Osteocyte (in vitro differentiated cells): ENCODE measurements at regions not wholly inside any gene's neighbourhood (a gene's known extent, or its start where the extent isn't known, plus 50 kb on each side); places are given as distances from the start of the nearest gene placed in this dataset.

Experiments
- DNase-seq: peaks from one replicate; pipeline ENCODE4 v3.0.0; 2021; ENCODE audit warnings: mixed read lengths; ENCODE audit not compliant: unreplicated experiment; ENCODE audit errors: extremely low spot score
- H3K27ac Mint-ChIP-seq: one replicate; pipeline ENCODE4 v1.8.0; 2021; ENCODE audit warnings: mild to moderate bottlenecking, mixed read lengths; ENCODE audit not compliant: unreplicated experiment
- H3K27me3 Mint-ChIP-seq: one replicate; pipeline ENCODE4 v1.8.0; 2021; ENCODE audit warnings: mixed read lengths; ENCODE audit not compliant: unreplicated experiment
- H3K36me3 Mint-ChIP-seq: one replicate; pipeline ENCODE4 v1.8.0; 2021; ENCODE audit warnings: mixed read lengths; ENCODE audit not compliant: unreplicated experiment
- H3K4me1 Mint-ChIP-seq: one replicate; pipeline ENCODE4 v1.8.0; 2021; ENCODE audit warnings: mixed read lengths; ENCODE audit not compliant: unreplicated experiment
- H3K4me3 Mint-ChIP-seq: one replicate; pipeline ENCODE4 v1.8.0; 2021; ENCODE audit warnings: mild to moderate bottlenecking, moderate library complexity, mixed read lengths; ENCODE audit not compliant: unreplicated experiment
- H3K9me3 Mint-ChIP-seq: one replicate; pipeline ENCODE4 v1.8.0; 2021; ENCODE audit warnings: mixed read lengths; ENCODE audit not compliant: unreplicated experiment
- TF ChIP-seq, protein P1 (sequence below): fragments of 200-600 bp; sonication (generic); IDR thresholded peaks from 2 replicates; pipeline ENCODE4 v1.5.0; 2021; ENCODE audit warnings: antibody characterized with exemption, mild to moderate bottlenecking, moderate library complexity

DNA sequence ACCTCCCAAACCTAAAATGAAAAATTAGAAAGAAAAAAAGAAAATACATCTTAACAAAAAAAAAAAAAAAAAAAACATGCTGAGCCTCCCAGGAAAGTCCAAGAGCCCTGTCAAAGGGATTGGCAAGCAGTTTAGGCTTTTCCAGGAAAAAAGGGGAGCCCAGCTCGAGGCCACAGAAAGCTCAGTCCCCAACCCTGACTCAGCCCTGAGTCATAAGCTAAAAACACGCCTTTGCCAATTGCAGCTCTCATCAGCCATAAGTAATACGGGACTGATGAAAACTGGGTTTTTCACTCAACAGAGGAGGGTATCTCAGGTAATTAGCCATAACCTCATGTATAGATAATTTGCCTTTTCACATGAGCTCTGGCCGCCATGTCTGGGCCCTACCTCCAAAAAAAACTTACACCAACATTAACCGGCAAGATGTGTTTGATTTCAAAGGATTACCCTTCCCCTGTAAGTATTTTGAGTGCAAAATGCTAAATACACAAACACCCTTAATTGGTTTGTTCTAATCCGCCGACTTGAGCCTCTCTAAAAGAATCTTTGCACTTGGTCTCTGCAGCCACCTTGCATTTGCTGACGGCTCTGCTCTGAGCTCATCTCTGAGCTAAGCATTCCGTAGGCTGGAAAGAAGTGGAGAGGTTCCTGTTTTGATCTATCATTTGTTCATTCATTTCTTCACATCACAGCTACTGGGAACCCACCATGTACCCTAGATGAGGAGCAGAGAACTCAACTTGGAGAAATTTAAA lies 319.2 kb downstream of the BCL11B start:
- Mint-ChIP-seq H3K27ac (no peak overlapping the region), H3K9me3 (no peaks in the 10 kb centered on the region), H3K36me3 (no peaks in the 10 kb centered on the region), H3K27me3 (peaks cover 4% of the 10 kb centered on the region), H3K4me3 (no peak overlapping the region), H3K4me1 (peaks cover 9% of the 10 kb centered on the region)
- TF ChIP-seq, protein P1, sequence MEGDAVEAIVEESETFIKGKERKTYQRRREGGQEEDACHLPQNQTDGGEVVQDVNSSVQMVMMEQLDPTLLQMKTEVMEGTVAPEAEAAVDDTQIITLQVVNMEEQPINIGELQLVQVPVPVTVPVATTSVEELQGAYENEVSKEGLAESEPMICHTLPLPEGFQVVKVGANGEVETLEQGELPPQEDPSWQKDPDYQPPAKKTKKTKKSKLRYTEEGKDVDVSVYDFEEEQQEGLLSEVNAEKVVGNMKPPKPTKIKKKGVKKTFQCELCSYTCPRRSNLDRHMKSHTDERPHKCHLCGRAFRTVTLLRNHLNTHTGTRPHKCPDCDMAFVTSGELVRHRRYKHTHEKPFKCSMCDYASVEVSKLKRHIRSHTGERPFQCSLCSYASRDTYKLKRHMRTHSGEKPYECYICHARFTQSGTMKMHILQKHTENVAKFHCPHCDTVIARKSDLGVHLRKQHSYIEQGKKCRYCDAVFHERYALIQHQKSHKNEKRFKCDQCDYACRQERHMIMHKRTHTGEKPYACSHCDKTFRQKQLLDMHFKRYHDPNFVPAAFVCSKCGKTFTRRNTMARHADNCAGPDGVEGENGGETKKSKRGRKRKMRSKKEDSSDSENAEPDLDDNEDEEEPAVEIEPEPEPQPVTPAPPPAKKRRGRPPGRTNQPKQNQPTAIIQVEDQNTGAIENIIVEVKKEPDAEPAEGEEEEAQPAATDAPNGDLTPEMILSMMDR, result no peak
- peak; percentile 34 for DNase-seq

DNA sequence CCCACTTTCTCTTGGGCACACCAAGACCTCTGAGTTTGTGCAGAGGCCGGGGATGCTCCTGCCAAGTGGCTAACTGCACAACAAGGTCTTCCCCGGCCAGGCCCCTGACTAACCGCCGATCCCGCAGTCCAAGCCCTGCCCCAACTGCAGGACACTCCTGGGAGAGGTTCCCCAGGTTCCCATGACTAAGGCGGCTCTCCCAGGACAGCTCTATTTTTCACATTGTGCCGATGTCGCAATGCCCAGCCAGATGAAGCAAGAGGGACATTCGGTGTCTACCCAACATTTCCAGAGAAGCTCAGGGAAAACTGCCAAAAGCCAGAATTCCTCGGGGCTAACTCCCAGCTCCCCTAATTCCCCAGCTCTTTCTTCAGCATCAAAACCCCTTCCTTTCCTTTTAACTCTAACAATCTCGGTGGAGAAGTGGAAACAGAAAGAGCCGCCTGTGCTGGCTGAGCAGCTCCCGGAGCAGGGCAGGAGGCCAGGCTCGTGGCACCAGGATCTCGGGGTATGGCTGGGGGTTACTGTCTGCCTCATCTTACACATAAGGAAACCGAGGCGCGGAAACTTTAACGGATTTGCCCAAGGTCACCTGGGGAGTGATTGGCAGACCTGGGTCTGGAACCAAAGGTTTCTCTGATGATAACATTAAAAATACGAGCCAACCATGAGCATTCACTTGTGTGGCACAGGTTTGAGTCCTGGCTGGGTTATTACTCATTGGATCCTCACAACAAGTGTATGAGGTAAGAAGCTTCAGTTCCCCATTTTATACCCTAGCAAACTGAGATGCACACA lies 318.2 kb downstream of the BCL11B start:
- TF ChIP-seq, protein P1, result no peak
- no peaks in the 10 kb centered on the region for H3K36me3 Mint-ChIP-seq
- peaks cover 6% of the 10 kb centered on the region for H3K27me3 Mint-ChIP-seq
- peak; percentile 80 for DNase-seq
- no peak overlapping the region for H3K27ac Mint-ChIP-seq
- H3K4me1 Mint-ChIP-seq, result peaks cover 9% of the 10 kb centered on the region
- no peaks in the 10 kb centered on the region for H3K9me3 Mint-ChIP-seq
- H3K4me3 Mint-ChIP-seq, result no peak overlapping the region

DNA sequence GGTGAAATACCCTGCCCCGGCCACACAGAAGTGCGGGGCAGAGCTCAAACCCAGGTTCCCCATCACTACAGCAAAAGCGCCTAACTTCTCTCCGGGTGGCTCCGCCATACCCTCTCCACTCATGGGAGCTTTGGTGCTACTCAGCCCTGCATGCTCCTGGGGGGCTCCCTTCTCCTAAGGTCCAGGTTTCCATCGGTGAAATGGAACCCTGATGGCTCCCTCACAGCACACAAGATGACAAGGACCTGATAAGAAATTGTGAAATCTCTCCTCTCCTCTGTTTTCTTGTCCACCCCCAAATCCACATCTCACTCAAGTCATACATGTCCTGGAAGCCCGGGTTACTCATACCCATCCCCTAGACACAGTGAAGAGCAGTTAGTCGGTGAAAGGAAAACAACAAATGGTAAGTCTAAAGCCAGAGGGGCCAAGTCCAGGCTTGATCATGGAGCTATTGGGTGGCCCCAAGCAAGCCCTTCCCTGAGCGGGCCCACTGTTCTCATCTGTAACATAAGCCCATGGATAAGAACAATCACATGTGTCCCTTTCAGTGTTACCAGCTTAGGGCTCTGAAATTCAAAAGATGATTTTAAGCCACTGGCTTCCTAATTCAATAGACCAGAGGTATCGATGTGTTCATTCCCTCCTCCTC lies 317.5 kb downstream of the BCL11B start:
- no peaks in the 10 kb centered on the region for H3K36me3 Mint-ChIP-seq
- peak; percentile 44 for DNase-seq
- TF ChIP-seq, protein P1, result no peak
- H3K27me3 Mint-ChIP-seq, result peaks cover 10% of the 10 kb centered on the region
- H3K4me1 Mint-ChIP-seq, result peaks cover 7% of the 10 kb centered on the region
- no peak overlapping the region for H3K27ac Mint-ChIP-seq
- no peak overlapping the region for H3K4me3 Mint-ChIP-seq
- no peaks in the 10 kb centered on the region for H3K9me3 Mint-ChIP-seq

DNA sequence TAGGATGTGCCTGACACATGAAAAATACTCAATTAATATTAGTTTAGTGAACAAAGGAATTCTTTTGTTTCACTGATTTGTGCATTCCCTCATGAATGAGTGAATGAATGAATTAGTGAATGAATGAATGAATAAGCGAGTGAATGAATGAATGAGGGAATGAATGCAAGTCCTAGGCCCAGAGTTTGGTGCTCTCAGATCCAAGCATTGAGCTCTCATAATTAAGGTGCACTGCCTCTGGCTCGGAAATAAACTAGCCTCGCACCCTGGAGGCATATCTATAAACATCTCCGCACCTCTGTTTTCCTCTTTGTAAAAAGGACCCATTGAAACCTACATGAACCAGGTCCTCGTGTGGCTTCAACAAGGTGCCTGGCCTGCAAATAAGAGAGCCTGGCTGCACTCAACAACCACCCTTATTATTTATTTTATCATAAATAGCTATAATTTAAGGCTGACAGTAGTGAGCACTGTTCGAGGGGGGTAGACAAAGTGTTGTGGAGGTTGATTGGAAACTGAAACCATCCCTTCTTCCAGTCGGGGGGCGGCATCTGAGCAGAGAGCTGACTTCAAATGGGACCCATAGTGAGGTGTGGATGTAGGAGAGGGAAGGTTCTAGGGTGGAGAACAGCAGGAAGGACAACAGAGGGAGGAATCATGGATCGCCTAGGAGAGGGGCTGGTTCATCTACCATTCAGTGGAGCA lies 316.8 kb downstream of the BCL11B start:
- Mint-ChIP-seq H3K27me3 (peaks cover 15% of the 10 kb centered on the region), H3K4me1 (peaks cover 7% of the 10 kb centered on the region)
- TF ChIP-seq, protein P1, result no peak

More for the DNA sequence above, 316.8 kb downstream of the BCL11B start:
- DNase-seq, result peak; percentile 27
- Mint-ChIP-seq H3K27ac (no peak overlapping the region), H3K4me3 (no peak overlapping the region), H3K36me3 (no peaks in the 10 kb centered on the region), H3K9me3 (no peaks in the 10 kb centered on the region)
